Activated CD4-positive, alpha-beta T cell treated with anti-CD3 and anti-CD28 coated beads, Interleukin-2, amount 10 ng/mL, durations not matched to agents 7 days and 5 days (primary cell): ENCODE measurements at regions not wholly inside any gene's neighbourhood (a gene's known extent, or its start where the extent isn't known, plus 50 kb on each side); places are given as distances from the start of the nearest gene placed in this dataset.
"Not testable (repeated sequence)": the region's sequence is repeated elsewhere in the genome, so short reads cannot be mapped to it uniquely, and the experiment has no call there.

Experiments used
- CTCF ChIA-PET: fragments of 350-600 bp; sonication (Branson Sonifier 250); formaldehyde crosslinking; loops from one replicate; lab custom pipeline; 2021; ENCODE audit warnings: antibody characterized with exemption; lab: Charles Lee
- POLR2A ChIA-PET: fragments of 350-600 bp; sonication (Branson Sonifier 250); formaldehyde crosslinking; loops from one replicate; lab custom pipeline; 2021; ENCODE audit warnings: antibody characterized with exemption; lab: Charles Lee
- DNase-seq: peaks from one replicate; pipeline ENCODE4 v3.0.0-alpha.2; 2020
- H3K27ac Mint-ChIP-seq: one replicate; pipeline ENCODE4 v1.8.0; 2021; ENCODE audit warnings: mild to moderate bottlenecking, moderate library complexity, mixed read lengths
- H3K27me3 Mint-ChIP-seq: one replicate; pipeline ENCODE4 v1.8.0; 2021; ENCODE audit warnings: mixed read lengths
- H3K36me3 Mint-ChIP-seq: one replicate; pipeline ENCODE4 v1.8.0; 2021; ENCODE audit warnings: low read depth, mixed read lengths
- H3K4me1 Mint-ChIP-seq: one replicate; pipeline ENCODE4 v1.8.0; 2021; ENCODE audit warnings: mixed read lengths
- H3K4me3 Mint-ChIP-seq: one replicate; pipeline ENCODE4 v1.8.0; 2021; ENCODE audit warnings: mild to moderate bottlenecking, moderate library complexity, mixed read lengths
- H3K9me3 Mint-ChIP-seq: one replicate; pipeline ENCODE4 v1.8.0; 2021; ENCODE audit warnings: mixed read lengths

DNA sequence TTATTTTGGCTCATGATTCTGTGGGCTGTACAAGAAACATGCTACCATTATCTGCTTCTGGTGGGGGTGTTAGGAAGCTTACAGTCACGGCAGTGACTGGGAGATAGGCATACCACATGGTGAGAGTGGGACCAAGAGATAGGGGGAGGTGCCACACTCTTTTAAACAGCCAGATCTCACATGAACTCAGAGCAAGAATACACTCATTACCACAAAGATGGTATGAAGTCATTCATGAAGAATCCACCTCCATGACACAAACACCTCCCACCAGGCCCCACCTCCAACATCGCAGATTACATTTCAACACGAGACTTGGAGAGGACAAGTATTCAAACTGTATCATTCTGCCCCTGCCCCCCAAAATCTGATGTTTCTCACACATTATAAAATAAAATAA, 2396.7 kb downstream of the PCDH7 start:
- ChIA-PET CTCF (no interaction called here), POLR2A (no interaction called here)
- Mint-ChIP-seq H3K27ac (no peak overlapping the region), H3K36me3 (no peaks in the 10 kb centered on the region), H3K4me3 (no peak overlapping the region), H3K4me1 (no peaks in the 10 kb centered on the region), H3K9me3 (peaks cover 19% of the 10 kb centered on the region), H3K27me3 (no peaks in the 10 kb centered on the region)
- DNase-seq: no peak

DNA sequence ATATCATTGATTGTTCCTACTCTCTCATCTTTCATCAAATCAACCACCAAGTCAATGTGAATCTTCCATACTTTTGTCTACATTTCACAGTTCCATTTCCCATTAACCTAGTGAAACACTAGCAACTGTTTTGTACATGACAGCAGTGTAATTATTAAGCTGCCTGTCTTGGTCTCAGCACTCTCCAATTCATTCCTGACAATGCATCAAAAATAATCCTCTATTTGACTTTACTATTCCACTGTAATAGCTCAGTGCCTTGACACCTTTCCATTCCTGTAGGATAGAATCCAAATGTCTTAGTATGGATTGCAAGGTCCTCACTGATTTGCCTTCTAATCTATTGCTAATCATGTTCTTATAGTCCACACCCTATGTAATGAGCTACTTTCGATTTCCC, 2405.8 kb downstream of the PCDH7 start:
- Mint-ChIP-seq H3K27ac (no peak overlapping the region), H3K4me3 (no peak overlapping the region), H3K4me1 (no peaks in the 10 kb centered on the region), H3K9me3 (peaks cover 2% of the 10 kb centered on the region), H3K27me3 (no peaks in the 10 kb centered on the region), H3K36me3 (no peaks in the 10 kb centered on the region)
- ChIA-PET POLR2A (no interaction called here), CTCF (interaction anchor here (0.7 kb wide), 2 partner anchors 783 to 1589 kb away, joined by 3 read pairs; no protein-coding TSS in a partner anchor)
- DNase-seq: no peak

DNA sequence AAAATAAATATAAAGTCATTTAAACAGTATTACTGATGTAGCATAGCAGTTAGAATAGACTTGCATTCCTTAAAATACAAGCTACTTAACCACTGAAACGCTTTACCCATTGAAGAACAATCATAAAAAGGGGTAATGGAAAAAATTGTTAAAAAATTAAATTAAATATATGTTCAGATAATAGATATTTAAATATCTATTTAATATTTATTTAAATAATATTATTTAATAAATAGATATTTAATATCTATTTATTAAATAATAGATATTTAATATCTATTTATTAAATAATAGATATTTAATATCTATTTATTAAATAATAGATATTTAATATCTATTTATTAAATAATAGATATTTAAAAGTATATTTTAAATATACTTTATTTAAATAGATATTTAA, 2410.5 kb downstream of the PCDH7 start:
- CTCF ChIA-PET: interaction anchor here (0.7 kb wide), 1 partner anchor 75 kb away, joined by 3 read pairs; no protein-coding TSS in a partner anchor

DNA sequence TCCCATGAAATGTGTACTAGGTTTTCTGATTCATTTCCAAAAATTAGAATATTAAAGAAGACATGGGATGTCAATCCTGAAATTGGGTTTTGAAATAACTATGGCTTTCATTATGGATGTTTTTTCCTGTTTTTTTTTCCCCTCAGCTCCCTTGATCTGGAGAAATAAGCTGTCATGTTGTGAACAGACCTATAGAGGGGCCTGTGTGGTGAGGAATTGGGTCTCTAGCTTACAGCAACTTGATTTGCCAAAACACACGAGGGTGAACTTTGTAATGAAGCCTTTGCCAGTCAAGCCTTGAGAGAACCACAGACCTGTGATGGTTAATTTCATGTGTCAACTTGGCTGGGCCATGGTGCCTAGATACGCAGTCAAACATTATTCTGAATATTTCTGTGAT, 2413.6 kb downstream of the PCDH7 start:
- DNase-seq: no peak
- Mint-ChIP-seq H3K36me3 (no peaks in the 10 kb centered on the region), H3K9me3 (peaks cover 2% of the 10 kb centered on the region), H3K27me3 (no peaks in the 10 kb centered on the region), H3K4me1 (no peaks in the 10 kb centered on the region), H3K4me3 (no peak overlapping the region), H3K27ac (no peak overlapping the region)
- CTCF ChIA-PET: no interaction called here
- POLR2A ChIA-PET: no interaction called here

More for the DNA sequence above, 2410.5 kb downstream of the PCDH7 start:
- H3K27ac Mint-ChIP-seq, H3K36me3 Mint-ChIP-seq, H3K4me3 Mint-ChIP-seq, DNase-seq, H3K27me3 Mint-ChIP-seq, H3K9me3 Mint-ChIP-seq, POLR2A ChIA-PET, H3K4me1 Mint-ChIP-seq: not testable (repeated sequence)

DNA sequence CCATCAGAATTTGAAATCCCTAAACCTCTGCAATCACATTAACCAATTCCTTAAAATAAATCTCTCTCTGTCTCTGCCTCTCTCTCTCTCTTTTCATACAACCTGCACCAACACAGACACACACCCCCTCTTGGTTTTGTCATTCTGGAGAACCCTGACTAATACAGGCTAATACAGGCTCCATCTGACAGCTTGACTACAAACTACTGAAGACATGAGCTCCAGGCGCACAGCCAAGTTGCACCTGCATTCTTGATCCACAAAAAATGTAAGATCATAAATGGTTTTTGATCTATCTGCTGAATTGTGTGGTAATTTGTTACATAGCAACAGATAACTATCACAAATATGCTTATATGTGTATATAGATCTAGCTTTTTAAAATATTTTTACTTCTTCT, 2414.2 kb downstream of the PCDH7 start:
- POLR2A ChIA-PET: no interaction called here
- Mint-ChIP-seq H3K4me1 (no peaks in the 10 kb centered on the region), H3K9me3 (peaks cover 2% of the 10 kb centered on the region), H3K4me3 (no peak overlapping the region), H3K36me3 (no peaks in the 10 kb centered on the region), H3K27ac (no peak overlapping the region), H3K27me3 (no peaks in the 10 kb centered on the region)
- CTCF ChIA-PET: no interaction called here
- no peak for DNase-seq

DNA sequence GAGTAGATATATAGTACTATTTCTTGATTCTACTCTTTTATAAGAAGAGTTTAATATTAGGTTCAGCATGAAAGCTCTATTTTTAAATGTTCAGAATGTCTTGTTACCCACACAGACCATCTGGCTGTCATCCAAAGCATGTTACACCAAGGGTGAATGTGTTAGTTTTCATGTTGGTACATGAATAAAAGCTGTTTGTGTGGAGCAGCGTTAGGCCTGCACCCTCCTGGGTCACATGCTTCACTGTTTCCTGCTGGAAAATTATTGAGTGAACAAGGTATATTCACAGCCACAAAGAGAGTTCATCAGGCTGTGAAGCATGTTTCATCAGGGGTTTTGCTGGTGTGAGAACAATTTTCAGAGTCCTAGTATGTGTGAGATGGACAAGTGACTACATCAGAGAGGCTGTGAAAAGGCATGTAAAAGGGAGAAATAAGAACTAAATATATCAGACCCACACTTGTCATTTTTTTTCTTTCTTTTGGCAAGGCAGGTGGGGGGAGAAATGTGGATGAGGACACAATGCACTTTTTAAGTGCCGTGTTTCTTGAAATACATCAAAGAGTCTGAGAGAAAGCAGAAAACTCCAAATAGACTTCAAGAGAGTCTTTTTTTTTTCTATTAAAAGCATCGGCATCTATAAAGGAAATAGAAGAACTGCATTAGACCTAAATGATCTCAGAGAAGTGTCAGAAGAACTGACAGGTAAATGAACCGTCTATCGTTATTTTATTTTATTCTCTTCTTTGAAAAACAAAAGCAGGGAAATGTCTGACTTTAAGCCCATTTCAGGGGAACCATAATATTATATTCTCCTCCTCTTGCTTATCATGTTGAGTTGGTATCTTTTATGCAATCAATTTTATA, 2429.7 kb downstream of the PCDH7 start:
- Mint-ChIP-seq H3K27me3 (no peaks in the 10 kb centered on the region), H3K9me3 (peaks cover 7% of the 10 kb centered on the region), H3K27ac (no peak overlapping the region), H3K36me3 (no peaks in the 10 kb centered on the region), H3K4me3 (no peak overlapping the region), H3K4me1 (no peaks in the 10 kb centered on the region)
- CTCF ChIA-PET: no interaction called here
- POLR2A ChIA-PET: no interaction called here
- DNase-seq: no peak

DNA sequence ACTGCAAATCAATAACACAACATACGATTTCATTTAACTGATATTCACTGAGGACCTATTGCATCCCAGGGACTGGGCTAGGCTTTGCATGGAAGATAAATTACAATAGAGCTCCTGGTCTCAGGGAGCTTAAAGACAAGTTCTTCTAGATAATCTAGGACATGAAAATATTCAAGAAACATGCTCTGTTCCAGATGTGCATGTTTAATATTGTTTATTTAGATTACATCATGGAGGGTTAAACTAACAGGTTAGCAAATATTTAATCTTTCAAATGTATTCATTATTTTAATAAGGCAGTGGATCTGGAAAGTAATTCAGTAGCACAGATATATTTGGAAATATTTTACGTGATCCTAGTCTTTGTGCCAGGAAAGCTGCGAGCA, 2430.3 kb downstream of the PCDH7 start:
- H3K9me3 Mint-ChIP-seq: peaks cover 7% of the 10 kb centered on the region
- ChIA-PET POLR2A (no interaction called here), CTCF (no interaction called here)
- H3K27ac Mint-ChIP-seq: no peak overlapping the region
- no peaks in the 10 kb centered on the region for H3K4me1 Mint-ChIP-seq
- no peaks in the 10 kb centered on the region for H3K36me3 Mint-ChIP-seq
- H3K4me3 Mint-ChIP-seq: no peak overlapping the region
- no peaks in the 10 kb centered on the region for H3K27me3 Mint-ChIP-seq
- no peak for DNase-seq

DNA sequence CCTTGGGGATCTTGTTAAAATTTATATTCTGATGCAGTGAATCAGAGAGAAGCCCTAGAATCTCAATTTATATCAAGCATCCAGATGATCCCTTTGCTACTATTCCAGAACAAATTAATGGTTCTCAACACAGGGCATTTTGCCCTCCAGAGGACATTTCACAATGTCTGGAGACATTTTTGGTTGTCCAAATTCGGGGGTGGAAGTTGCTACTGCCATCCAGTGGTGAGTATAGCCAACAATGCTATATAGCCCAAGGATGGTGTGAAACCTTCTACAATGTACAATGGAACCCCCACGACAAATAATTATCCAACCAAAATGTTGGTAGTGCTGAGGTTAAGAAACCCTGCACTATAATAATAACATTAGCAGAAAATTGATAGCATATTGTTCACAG, 2440.0 kb downstream of the PCDH7 start:
- ChIA-PET POLR2A (no interaction called here), CTCF (no interaction called here)
- Mint-ChIP-seq H3K27me3 (no peaks in the 10 kb centered on the region), H3K4me3 (no peak overlapping the region), H3K9me3 (peaks cover 2% of the 10 kb centered on the region), H3K27ac (no peak overlapping the region), H3K4me1 (no peaks in the 10 kb centered on the region), H3K36me3 (no peaks in the 10 kb centered on the region)
- DNase-seq: no peak

DNA sequence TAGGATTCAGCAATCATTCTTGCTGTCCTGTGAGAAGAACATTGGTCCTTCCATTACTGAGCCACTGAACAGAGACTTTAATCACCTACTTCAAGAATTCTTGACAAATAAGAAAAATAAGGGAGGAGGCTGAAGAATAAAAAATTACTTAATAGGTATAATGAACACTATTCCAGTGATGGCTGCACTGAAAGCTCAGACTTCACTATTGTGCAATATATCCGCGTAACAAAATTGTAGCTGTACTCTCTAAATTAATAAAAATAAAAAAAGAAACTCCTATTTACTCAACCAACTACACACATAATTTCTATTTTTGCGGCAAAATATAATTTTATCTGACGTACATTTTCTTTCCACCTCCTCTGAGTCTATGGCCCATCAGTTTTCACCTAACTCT, 2441.0 kb downstream of the PCDH7 start:
- Mint-ChIP-seq H3K27me3 (no peaks in the 10 kb centered on the region), H3K36me3 (no peaks in the 10 kb centered on the region), H3K4me1 (no peaks in the 10 kb centered on the region), H3K4me3 (no peak overlapping the region), H3K9me3 (peaks cover 2% of the 10 kb centered on the region), H3K27ac (no peak overlapping the region)
- DNase-seq: no peak
- POLR2A ChIA-PET: no interaction called here
- CTCF ChIA-PET: no interaction called here

DNA sequence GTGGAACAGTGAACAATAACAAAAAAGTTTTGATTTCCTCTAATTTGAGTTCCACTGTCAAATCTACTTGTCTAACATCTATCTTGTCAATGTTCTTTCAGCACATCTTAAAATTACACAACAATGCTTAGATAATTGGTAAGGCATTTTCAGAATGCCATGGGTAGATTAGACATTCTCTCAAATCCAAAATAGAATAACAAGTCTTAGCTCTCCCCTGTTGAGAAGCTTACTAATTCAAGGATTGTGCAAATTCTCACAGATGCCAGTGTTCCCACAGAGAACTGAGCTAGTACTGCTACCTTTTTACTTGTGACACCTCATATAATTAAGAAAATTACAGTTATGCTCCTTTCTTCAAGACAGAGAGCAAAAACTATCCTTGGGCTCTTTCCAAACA, 2442.0 kb downstream of the PCDH7 start:
- POLR2A ChIA-PET: no interaction called here
- Mint-ChIP-seq H3K4me1 (no peaks in the 10 kb centered on the region), H3K27me3 (no peaks in the 10 kb centered on the region), H3K27ac (no peak overlapping the region), H3K9me3 (peaks cover 2% of the 10 kb centered on the region), H3K36me3 (no peaks in the 10 kb centered on the region), H3K4me3 (no peak overlapping the region)
- no peak for DNase-seq
- CTCF ChIA-PET: no interaction called here

DNA sequence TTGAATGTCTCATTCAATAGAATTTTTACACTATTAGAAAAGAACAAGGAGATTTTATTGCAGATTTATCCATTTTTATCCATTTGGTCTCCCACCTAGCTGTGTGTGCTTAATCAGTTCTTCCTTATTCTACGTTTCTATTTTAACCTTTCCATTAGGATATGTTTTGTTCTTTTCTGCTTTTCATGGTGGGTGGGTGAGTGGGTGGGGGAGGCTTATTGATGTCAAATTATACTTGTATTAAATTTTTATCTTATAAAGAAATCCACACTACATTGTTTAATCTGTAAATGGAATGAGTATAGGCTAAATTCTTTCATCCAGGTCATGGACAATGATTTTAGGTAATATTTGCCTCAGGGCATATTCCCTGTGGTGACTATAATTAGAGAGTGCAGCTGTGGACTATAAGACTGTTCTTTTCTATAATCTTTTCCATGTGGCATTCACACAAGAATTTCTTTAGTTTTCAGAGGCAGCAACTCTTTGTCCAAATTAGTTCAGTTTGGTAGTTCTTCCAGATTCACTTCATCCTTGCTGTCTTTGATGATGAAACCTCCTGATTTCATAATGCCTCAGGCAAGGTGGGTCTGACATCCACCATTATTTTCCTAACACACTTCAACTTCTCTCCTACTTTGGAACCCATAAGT, 2451.8 kb downstream of the PCDH7 start:
- CTCF ChIA-PET: no interaction called here

DNA sequence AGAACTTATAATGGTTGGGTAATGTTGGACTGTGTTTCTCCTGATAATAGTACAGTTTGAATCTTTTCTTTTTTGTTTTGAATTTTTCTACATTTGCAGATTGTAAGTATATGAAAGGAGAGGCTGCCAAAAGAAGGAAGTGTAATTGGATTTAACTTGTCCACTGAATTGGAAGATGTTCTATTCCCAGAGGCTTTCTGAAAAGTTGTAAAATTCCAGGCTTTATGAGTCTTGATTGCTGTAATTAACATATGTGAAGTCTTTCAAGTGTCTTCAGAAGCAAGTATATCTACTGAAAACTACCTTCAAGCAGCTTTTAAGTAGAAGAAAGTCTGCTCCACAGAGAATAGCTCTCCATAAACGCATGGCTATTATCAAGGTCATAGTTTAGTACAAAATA, 2456.4 kb downstream of the PCDH7 start:
- ChIA-PET CTCF (no interaction called here), POLR2A (no interaction called here)
- Mint-ChIP-seq H3K4me1 (no peaks in the 10 kb centered on the region), H3K36me3 (no peaks in the 10 kb centered on the region), H3K27ac (no peak overlapping the region), H3K27me3 (no peaks in the 10 kb centered on the region), H3K4me3 (no peak overlapping the region), H3K9me3 (peaks cover 2% of the 10 kb centered on the region)
- no peak for DNase-seq

More for the DNA sequence above, 2451.8 kb downstream of the PCDH7 start:
- no peak overlapping the region for H3K27ac Mint-ChIP-seq
- POLR2A ChIA-PET: no interaction called here
- H3K9me3 Mint-ChIP-seq: peaks cover 2% of the 10 kb centered on the region
- no peaks in the 10 kb centered on the region for H3K4me1 Mint-ChIP-seq
- no peaks in the 10 kb centered on the region for H3K36me3 Mint-ChIP-seq
- no peak for DNase-seq
- no peak overlapping the region for H3K4me3 Mint-ChIP-seq
- H3K27me3 Mint-ChIP-seq: no peaks in the 10 kb centered on the region

DNA sequence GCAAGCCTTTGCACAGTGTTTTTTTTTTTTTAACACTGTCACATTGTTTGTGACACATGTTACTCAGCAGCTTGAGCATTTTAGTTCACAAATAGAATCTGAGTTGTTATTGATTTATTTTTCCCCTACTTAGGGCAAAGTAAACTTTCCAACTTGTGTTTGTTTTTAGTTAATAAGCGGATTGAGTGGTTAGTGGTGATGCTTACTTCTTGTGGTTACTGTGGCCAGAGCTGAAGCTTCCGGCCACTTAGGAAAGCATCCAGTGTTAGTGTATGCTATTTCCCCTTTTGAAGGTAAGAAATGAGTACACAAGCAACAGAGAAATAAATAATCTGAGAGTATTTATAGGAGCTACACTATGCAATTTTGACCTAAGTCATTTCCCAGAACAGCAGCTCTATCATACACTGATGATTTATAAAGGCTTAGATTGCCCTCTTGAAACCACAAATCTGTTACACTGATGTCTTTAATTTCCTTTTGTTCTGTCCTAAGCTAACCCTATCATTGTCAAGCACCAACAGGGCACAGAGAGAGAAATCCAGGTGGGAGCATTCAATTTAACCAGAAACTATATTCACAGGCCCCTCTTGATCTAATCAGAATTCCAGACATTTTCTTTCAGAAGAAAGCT, 2464.6 kb downstream of the PCDH7 start:
- POLR2A ChIA-PET: no interaction called here
- CTCF ChIA-PET: no interaction called here
- Mint-ChIP-seq H3K36me3 (no peaks in the 10 kb centered on the region), H3K4me1 (no peaks in the 10 kb centered on the region), H3K9me3 (peaks cover 6% of the 10 kb centered on the region), H3K27me3 (no peaks in the 10 kb centered on the region), H3K4me3 (no peak overlapping the region), H3K27ac (no peak overlapping the region)
- DNase-seq: no peak
